ENCODE measurements at regions not wholly inside any gene's neighbourhood (a gene's known extent, or its start where the extent isn't known, plus 50 kb on each side); places are given as distances from the start of the nearest gene placed in this dataset.

DNA sequence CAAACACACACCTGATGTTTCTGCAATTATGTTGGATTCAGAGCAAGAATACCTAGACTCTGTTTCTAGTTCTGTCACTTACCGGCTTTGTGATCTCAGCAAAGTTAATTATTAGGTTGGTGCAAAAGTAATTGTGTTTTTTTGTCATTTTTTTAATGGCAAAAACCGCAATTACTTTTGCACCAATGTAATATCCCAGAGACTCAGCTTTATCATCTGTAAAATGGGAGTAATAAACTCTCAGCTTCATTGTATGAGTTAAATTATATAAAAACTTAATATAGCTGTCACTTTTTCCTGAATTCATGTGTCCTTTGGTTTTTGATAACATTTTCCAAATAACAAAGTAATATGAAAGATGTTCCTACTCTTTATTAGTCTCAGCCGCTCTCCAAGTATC, 251.7 kb downstream of the TRIB2 start:
- Histone ChIP-seq H3K4me3 (ENCODE audit: low read length) (no peak overlapping the region), H3K4me1 (ENCODE audit: control insufficient read depth, insufficient read depth, low read length) (peaks cover 6% of the 10 kb centered on the region), H3K27me3 (ENCODE audit: control insufficient read depth, insufficient read depth, low read length) (no peaks in the 10 kb centered on the region), H3K9me3 (ENCODE audit: control insufficient read depth, insufficient read depth, low read length) (no peaks in the 10 kb centered on the region), H3K36me3 (ENCODE audit: control insufficient read depth, insufficient read depth, low read length) (no peaks in the 10 kb centered on the region), H3K27ac (ENCODE audit: low read length) (no peak overlapping the region)
- Mint-ChIP-seq H3K9me3 (peaks cover 0 to 2% of the 10 kb centered on the region in 2 donors), H3K27ac (no peak overlapping the region), H3K4me1 (peaks cover 34 to 46% of the 10 kb centered on the region in 2 donors), H3K36me3 (no peaks in the 10 kb centered on the region), H3K4me3 (no peak overlapping the region), H3K27me3 (ENCODE audit: low read depth in 2 of 2) (no peaks in the 10 kb centered on the region)
- TF ChIP-seq, protein P1, sequence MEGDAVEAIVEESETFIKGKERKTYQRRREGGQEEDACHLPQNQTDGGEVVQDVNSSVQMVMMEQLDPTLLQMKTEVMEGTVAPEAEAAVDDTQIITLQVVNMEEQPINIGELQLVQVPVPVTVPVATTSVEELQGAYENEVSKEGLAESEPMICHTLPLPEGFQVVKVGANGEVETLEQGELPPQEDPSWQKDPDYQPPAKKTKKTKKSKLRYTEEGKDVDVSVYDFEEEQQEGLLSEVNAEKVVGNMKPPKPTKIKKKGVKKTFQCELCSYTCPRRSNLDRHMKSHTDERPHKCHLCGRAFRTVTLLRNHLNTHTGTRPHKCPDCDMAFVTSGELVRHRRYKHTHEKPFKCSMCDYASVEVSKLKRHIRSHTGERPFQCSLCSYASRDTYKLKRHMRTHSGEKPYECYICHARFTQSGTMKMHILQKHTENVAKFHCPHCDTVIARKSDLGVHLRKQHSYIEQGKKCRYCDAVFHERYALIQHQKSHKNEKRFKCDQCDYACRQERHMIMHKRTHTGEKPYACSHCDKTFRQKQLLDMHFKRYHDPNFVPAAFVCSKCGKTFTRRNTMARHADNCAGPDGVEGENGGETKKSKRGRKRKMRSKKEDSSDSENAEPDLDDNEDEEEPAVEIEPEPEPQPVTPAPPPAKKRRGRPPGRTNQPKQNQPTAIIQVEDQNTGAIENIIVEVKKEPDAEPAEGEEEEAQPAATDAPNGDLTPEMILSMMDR (IDR thresholded peaks at IDR 0.05), result no peak
- DNase-seq, result no peak
- WGBS (ENCODE audit: insufficient coverage), result 98% methylated on average over 2 of the region's 3 CpGs
- no peak for ATAC-seq
- intact Hi-C loops (cut with micrococcal nuclease), result loop anchor here (5.0 kb wide), 1 partner anchor 1216 kb away; no protein-coding TSS in a partner anchor

DNA sequence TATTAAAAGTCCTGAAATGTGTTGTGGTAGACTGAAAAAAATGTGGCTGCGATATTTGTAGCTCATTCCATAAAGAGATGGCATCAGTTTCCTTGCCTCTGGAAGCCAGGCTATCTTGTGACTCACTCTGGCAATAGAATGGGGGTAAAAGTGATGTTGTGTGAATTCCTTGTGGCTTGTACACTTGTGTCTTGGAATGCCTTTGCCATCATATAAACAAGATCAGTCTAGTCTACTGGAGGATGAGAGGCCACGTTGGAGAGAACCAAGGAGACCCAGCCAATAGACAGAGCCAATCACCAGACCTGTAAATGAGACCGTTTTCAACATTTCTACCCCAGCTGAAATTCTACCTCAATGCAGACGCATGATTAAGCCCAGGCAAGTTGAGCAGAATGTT, 254.1 kb downstream of the TRIB2 start:
- Mint-ChIP-seq H3K9me3 (peaks cover 0 to 2% of the 10 kb centered on the region in 2 donors), H3K27me3 (ENCODE audit: low read depth in 2 of 2) (peaks cover 0 to 8% of the 10 kb centered on the region in 2 donors), H3K4me3 (no peak overlapping the region), H3K4me1 (peaks cover 21 to 27% of the 10 kb centered on the region in 2 donors), H3K36me3 (no peaks in the 10 kb centered on the region), H3K27ac (no peak overlapping the region)
- H3K9me3 ChIP-seq (ENCODE audit: control insufficient read depth, insufficient read depth, low read length), result no peaks in the 10 kb centered on the region
- H3K4me3 ChIP-seq (ENCODE audit: low read length), result no peak overlapping the region
- TF ChIP-seq, protein P1 (IDR thresholded peaks at IDR 0.05), result no peak
- WGBS (ENCODE audit: insufficient coverage), result 92% methylated on average over 3 of the region's 4 CpGs
- H3K27ac ChIP-seq (ENCODE audit: low read length), result no peak overlapping the region
- intact Hi-C loops (cut with micrococcal nuclease), result no loop called here
- DNase-seq, result no peak
- no peaks in the 10 kb centered on the region for H3K36me3 ChIP-seq (ENCODE audit: control insufficient read depth, insufficient read depth, low read length)
- no peaks in the 10 kb centered on the region for H3K27me3 ChIP-seq (ENCODE audit: control insufficient read depth, insufficient read depth, low read length)
- H3K4me1 ChIP-seq (ENCODE audit: control insufficient read depth, insufficient read depth, low read length), result no peaks in the 10 kb centered on the region
- ATAC-seq, result no peak

DNA sequence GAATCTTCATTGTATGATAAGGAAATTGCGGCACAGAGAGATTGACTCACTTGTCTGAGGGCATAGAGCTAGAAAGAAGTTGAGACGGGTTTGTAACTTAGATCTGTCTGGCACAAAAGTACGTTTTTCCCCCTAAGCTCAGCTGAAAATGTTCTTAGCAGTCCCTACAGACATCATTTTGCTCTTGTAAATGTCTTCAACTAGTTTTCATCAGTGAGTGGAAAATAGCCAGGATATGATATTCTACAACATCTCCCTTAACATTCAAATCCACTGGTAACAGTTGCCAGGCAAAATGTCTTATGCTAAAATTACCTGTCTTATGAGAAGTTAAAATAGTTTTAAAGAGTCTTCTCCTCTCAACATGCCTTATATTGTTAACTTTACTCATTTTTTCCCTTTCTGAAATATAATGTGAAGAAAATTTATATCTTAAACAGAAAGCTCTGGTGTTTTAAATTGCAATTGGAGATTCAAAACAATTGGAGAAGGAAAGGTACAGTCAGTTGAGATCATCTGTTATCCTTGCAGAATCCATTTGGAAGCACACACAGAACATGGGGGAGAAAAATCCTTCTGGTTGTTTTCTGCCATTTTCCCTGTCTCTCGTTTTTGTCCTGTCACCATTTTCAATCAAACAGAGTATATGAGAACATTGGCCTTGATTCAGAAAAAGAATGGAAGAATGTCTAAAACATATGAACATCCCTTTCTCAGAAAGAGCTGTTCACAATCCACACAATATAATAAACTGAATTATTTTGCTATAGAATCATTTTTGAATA, 255.0 kb downstream of the TRIB2 start:
- Mint-ChIP-seq H3K36me3 (no peaks in the 10 kb centered on the region), H3K9me3 (peaks cover 0 to 2% of the 10 kb centered on the region in 2 donors), H3K4me3 (no peak overlapping the region), H3K27me3 (ENCODE audit: low read depth in 2 of 2) (peaks cover 0 to 8% of the 10 kb centered on the region in 2 donors), H3K27ac (no peak overlapping the region), H3K4me1 (peaks cover 15 to 21% of the 10 kb centered on the region in 2 donors)
- 93% methylated on average over 3 of the region's 4 CpGs for WGBS (ENCODE audit: insufficient coverage)
- DNase-seq, result no peak
- intact Hi-C loops (cut with micrococcal nuclease), result no loop called here
- ATAC-seq, result no peak
- Histone ChIP-seq H3K9me3 (ENCODE audit: control insufficient read depth, insufficient read depth, low read length) (no peaks in the 10 kb centered on the region), H3K36me3 (ENCODE audit: control insufficient read depth, insufficient read depth, low read length) (no peaks in the 10 kb centered on the region), H3K4me1 (ENCODE audit: control insufficient read depth, insufficient read depth, low read length) (no peaks in the 10 kb centered on the region), H3K4me3 (ENCODE audit: low read length) (no peak overlapping the region), H3K27ac (ENCODE audit: low read length) (no peak overlapping the region), H3K27me3 (ENCODE audit: control insufficient read depth, insufficient read depth, low read length) (no peaks in the 10 kb centered on the region)
- TF ChIP-seq, protein P1 (IDR thresholded peaks at IDR 0.05), result no peak

Data from natural killer cell (primary cell).